SK-N-SH (cell line): ENCODE measurements at regions not wholly inside any gene's neighbourhood (a gene's known extent, or its start where the extent isn't known, plus 50 kb on each side); places are given as distances from the start of the nearest gene placed in this dataset.
"Not testable (repeated sequence)": the region's sequence is repeated elsewhere in the genome, so short reads cannot be mapped to it uniquely, and the experiment has no call there.

ENCODE experiments used
- CTCF ChIA-PET: fragments of 300-600, 350-600 bp; formaldehyde crosslinking; extraction: SDS; loops from one replicate; lab custom pipeline; 2021; lab: Yijun Ruan, JAX
- POLR2A ChIA-PET: fragments of 350-600 bp; sonication (Branson Sonifier 250); formaldehyde crosslinking; extraction: SDS; loops from one replicate; lab custom pipeline; 2020; ENCODE audit warnings: antibody characterized with exemption, inconsistent platforms; lab: Yijun Ruan, JAX
- DNase-seq: peaks from one replicate; pipeline ENCODE4 v3.0.0; 2012
- H2AFZ ChIP-seq: fragments of 200-600 bp; sonication (generic); 2 replicates; pipeline ENCODE4 v1.8.1; 2016; ENCODE audit warnings: antibody characterized with exemption, mild to moderate bottlenecking, low read depth
- H3F3A ChIP-seq: fragments of 200-600 bp; sonication (generic); replicated peaks from 2 replicates; pipeline ENCODE3; 2016; ENCODE audit warnings: antibody characterized with exemption, mild to moderate bottlenecking; ENCODE audit not compliant: insufficient read depth
- H3K27ac ChIP-seq, 2 experiments: fragments of 200-500 bp in 1 of 2; fragments of 200-600 bp in 1 of 2; sonication (Bioruptor generic) in 1 of 2; sonication (generic), shearing (Covaris generic) in 1 of 2; 2 replicates each; pipeline versions ENCODE4 v1.5.1 to v1.6.1; 2014 to 2016; ENCODE audit warnings: low read depth in 2 of 2, inconsistent platforms in 1 of 2, low read length in 1 of 2, mild to moderate bottlenecking in 1 of 2, mixed read lengths in 1 of 2
- H3K27me3 ChIP-seq: fragments of 200-600 bp; sonication (generic), shearing (Covaris generic); 2 replicates; pipeline ENCODE4 v1.6.1; 2016; ENCODE audit warnings: mixed run types; ENCODE audit not compliant: insufficient read depth
- H3K36me3 ChIP-seq, 2 experiments: fragments of 200-500 bp in 1 of 2; fragments of 200-600 bp in 1 of 2; sonication (Bioruptor generic) in 1 of 2; sonication (generic) in 1 of 2; replicated peaks in 1 of 2; 2 replicates each; pipeline versions ENCODE3 to v1.5.1; 2014 to 2016; ENCODE audit warnings: low read length in 1 of 2, mild to moderate bottlenecking in 1 of 2; ENCODE audit not compliant: insufficient read depth in 2 of 2, control insufficient read depth in 1 of 2
- H3K4me1 ChIP-seq, 2 experiments: fragments of 200-500 bp in 1 of 2; fragments of 200-600 bp in 1 of 2; sonication (Bioruptor generic) in 1 of 2; sonication (generic), shearing (Covaris generic) in 1 of 2; 2 replicates each; pipeline versions ENCODE4 v1.5.1 to v1.6.1; 2014 to 2016; ENCODE audit warnings: low read depth in 1 of 2, low read length in 1 of 2, mixed run types in 1 of 2; ENCODE audit not compliant: insufficient read depth in 2 of 2, control insufficient read depth in 1 of 2
- H3K4me2 ChIP-seq: fragments of 200-600 bp; sonication (generic), shearing (Covaris generic); 2 replicates; pipeline ENCODE4 v1.6.1; 2017; ENCODE audit warnings: mixed run types
- H3K4me3 ChIP-seq, 2 experiments: fragments of 200-500 bp in 1 of 2; fragments of 200-600 bp in 1 of 2; sonication (Bioruptor generic) in 1 of 2; sonication (generic), shearing (Covaris generic) in 1 of 2; 2 replicates each; pipeline versions ENCODE4 v1.5.1 to v1.8.1; 2014 to 2016; ENCODE audit warnings: low read depth in 2 of 2, inconsistent platforms in 1 of 2, low read length in 1 of 2, mild to moderate bottlenecking in 1 of 2, mixed read lengths in 1 of 2, moderate library complexity in 1 of 2
- H3K79me2 ChIP-seq: fragments of 200-600 bp; sonication (generic); 2 replicates; pipeline ENCODE4 v1.8.1; 2017; ENCODE audit warnings: mild to moderate bottlenecking; ENCODE audit not compliant: insufficient read depth
- H3K9ac ChIP-seq: fragments of 200-600 bp; sonication (generic); 2 replicates; pipeline ENCODE4 v1.6.1; 2017; ENCODE audit warnings: mixed run types
- H3K9me2 ChIP-seq: fragments of 200-600 bp; sonication (generic); 2 replicates; pipeline ENCODE4 v1.6.1; 2017; ENCODE audit warnings: mixed run types
- H3K9me3 ChIP-seq: fragments of 200-600 bp; sonication (generic); 2 replicates; pipeline ENCODE4 v1.6.1; 2017; ENCODE audit warnings: mixed run types, mild to moderate bottlenecking, moderate library complexity
- H4K20me1 ChIP-seq: fragments of 200-600 bp; sonication (generic); 2 replicates; pipeline ENCODE4 v1.6.1; 2017; ENCODE audit warnings: mild to moderate bottlenecking, mixed run types; ENCODE audit not compliant: insufficient read depth
- EP300 ChIP-seq, 2 experiments: IDR thresholded peaks; 2 replicates each; pipeline versions ENCODE4 v1.4.0 to v1.6.1; 2012; ENCODE audit warnings: borderline replicate concordance in 1 of 2, low read depth in 1 of 2, low read length in 1 of 2
- EZH2phosphoT487 ChIP-seq: fragments of 200-600 bp; sonication (generic); IDR thresholded peaks from 2 replicates; pipeline ENCODE4 v1.6.1; 2017; ENCODE audit warnings: low read depth, mixed run types, mild to moderate bottlenecking, antibody characterized with exemption, moderate library complexity, borderline replicate concordance
- FOXJ3 ChIP-seq: sonication (generic); formaldehyde crosslinking; IDR thresholded peaks from 2 replicates; pipeline ENCODE4 v1.5.1; 2020; ENCODE audit warnings: mild to moderate bottlenecking, missing genetic modification reagents
- FOXM1 ChIP-seq: IDR thresholded peaks from 2 replicates; pipeline ENCODE4 v1.4.0; 2012; ENCODE audit warnings: low read depth, mild to moderate bottlenecking
- GABPA ChIP-seq: IDR thresholded peaks from 2 replicates; pipeline ENCODE4 v1.4.0; 2012; ENCODE audit warnings: low read depth, mild to moderate bottlenecking
- GATA2 ChIP-seq: sonication (generic); formaldehyde crosslinking; IDR thresholded peaks from 2 replicates; pipeline ENCODE4 v1.5.0; 2020; ENCODE audit warnings: mild to moderate bottlenecking, missing genetic modification reagents
- MXI1 ChIP-seq: IDR thresholded peaks from 2 replicates; pipeline ENCODE4 v1.6.1; 2012; ENCODE audit warnings: mild to moderate bottlenecking, low read depth, low read length, improper control_type of control experiment
- NFIC ChIP-seq: IDR thresholded peaks from 2 replicates; pipeline ENCODE4 v1.4.0; 2012; ENCODE audit warnings: borderline replicate concordance
- NRF1 ChIP-seq: IDR thresholded peaks from 2 replicates; pipeline ENCODE4 v1.6.1; 2012; ENCODE audit warnings: low read depth, mild to moderate bottlenecking, low read length
- PBX3 ChIP-seq: IDR thresholded peaks from 2 replicates; pipeline ENCODE4; 2012
- POLR2AphosphoS5 ChIP-seq: IDR thresholded peaks from 2 replicates; pipeline ENCODE4 v1.6.1; 2012; ENCODE audit warnings: low read depth, low read length
- RCOR1 ChIP-seq: fragments of 150-350 bp; IDR thresholded peaks from 2 replicates; pipeline ENCODE4 v1.6.1; 2017; ENCODE audit warnings: antibody characterized with exemption, low read length
- RXRA ChIP-seq: IDR thresholded peaks from 2 replicates; pipeline ENCODE4 v1.4.0; 2012; ENCODE audit warnings: low read depth, mild to moderate bottlenecking, borderline replicate concordance
- SIN3A ChIP-seq: IDR thresholded peaks from 2 replicates; pipeline ENCODE4 v1.6.1; 2012; ENCODE audit warnings: low read depth, mild to moderate bottlenecking, low read length, moderate library complexity, borderline replicate concordance
- SMC3 ChIP-seq: IDR thresholded peaks from 2 replicates; pipeline ENCODE4 v1.6.1; 2012; ENCODE audit warnings: low read depth, low read length, improper control_type of control experiment
- TEAD4 ChIP-seq: IDR thresholded peaks from 2 replicates; pipeline ENCODE4 v1.4.0; 2012; ENCODE audit warnings: mild to moderate bottlenecking, borderline replicate concordance; ENCODE audit not compliant: insufficient read depth
- YY1 ChIP-seq: IDR thresholded peaks from 2 replicates; pipeline ENCODE4 v1.4.0; 2012; ENCODE audit warnings: low read depth, mild to moderate bottlenecking
- WGBS: methylation state at CpG from one replicate; pipeline ENCODE4 v1.1.6; 2017; ENCODE audit warnings: low lambda C conversion rate; 5-methylcytosine and 5-hydroxymethylcytosine counted together
- TF ChIP-seq, protein P1 (sequence below): IDR thresholded peaks from 2 replicates; pipeline ENCODE4 v1.4.0; 2012; ENCODE audit warnings: low read depth
- TF ChIP-seq, protein P2 (sequence below): IDR thresholded peaks from 2 replicates; pipeline ENCODE4 v1.4.0; 2012; ENCODE audit warnings: low read depth, borderline replicate concordance
- TF ChIP-seq, protein P3 (sequence below): fragments of 150-350 bp; IDR thresholded peaks from 2 replicates; pipeline ENCODE4 v1.6.1; 2016; ENCODE audit warnings: mild to moderate bottlenecking, low read depth, low read length

- TF ChIP-seq NFIC = no peak
- no peak for TF ChIP-seq SIN3A
- TF ChIP-seq EZH2phosphoT487 = no peak
- TF ChIP-seq SMC3 = no peak
- TF ChIP-seq RXRA = no peak
- TF ChIP-seq NRF1 = no peak
- TF ChIP-seq, protein P1, sequence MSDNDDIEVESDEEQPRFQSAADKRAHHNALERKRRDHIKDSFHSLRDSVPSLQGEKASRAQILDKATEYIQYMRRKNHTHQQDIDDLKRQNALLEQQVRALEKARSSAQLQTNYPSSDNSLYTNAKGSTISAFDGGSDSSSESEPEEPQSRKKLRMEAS = no peak
- TF ChIP-seq POLR2AphosphoS5 = no peak
- no peak for TF ChIP-seq FOXM1
- TF ChIP-seq RCOR1 = no peak
- TF ChIP-seq, protein P2, sequence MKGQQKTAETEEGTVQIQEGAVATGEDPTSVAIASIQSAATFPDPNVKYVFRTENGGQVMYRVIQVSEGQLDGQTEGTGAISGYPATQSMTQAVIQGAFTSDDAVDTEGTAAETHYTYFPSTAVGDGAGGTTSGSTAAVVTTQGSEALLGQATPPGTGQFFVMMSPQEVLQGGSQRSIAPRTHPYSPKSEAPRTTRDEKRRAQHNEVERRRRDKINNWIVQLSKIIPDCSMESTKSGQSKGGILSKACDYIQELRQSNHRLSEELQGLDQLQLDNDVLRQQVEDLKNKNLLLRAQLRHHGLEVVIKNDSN = no peak
- no peak for TF ChIP-seq GATA2 (CRISPR knock-in tag)
- TF ChIP-seq GABPA = no peak
- no peak for TF ChIP-seq YY1
- TF ChIP-seq, protein P3, sequence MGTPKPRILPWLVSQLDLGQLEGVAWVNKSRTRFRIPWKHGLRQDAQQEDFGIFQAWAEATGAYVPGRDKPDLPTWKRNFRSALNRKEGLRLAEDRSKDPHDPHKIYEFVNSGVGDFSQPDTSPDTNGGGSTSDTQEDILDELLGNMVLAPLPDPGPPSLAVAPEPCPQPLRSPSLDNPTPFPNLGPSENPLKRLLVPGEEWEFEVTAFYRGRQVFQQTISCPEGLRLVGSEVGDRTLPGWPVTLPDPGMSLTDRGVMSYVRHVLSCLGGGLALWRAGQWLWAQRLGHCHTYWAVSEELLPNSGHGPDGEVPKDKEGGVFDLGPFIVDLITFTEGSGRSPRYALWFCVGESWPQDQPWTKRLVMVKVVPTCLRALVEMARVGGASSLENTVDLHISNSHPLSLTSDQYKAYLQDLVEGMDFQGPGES = no peak
- TF ChIP-seq FOXJ3 (CRISPR knock-in tag) = no peak
- TF ChIP-seq TEAD4 = no peak
- TF ChIP-seq MXI1 = no peak
- TF ChIP-seq EP300 (IDR thresholded peaks at IDR 0.05; ENCODE audit: borderline replicate concordance in 1 of 2, low read depth in 1 of 2, low read length in 1 of 2) = no peak
- no peak for TF ChIP-seq PBX3
- TF ChIP-seq, all 33 proteins: peak for 0
- H3K9ac ChIP-seq = no peak overlapping the region
- no peak overlapping the region for H3K4me3 ChIP-seq
- no peaks in the 10 kb centered on the region for H4K20me1 ChIP-seq
- no peaks in the 10 kb centered on the region for H3K9me2 ChIP-seq
- no peak overlapping the region for H3K4me2 ChIP-seq
- H3K9me3 ChIP-seq = no peaks in the 10 kb centered on the region; the same call in 1 of the 2 replicates
- ChIA-PET CTCF (no interaction called here), POLR2A (no interaction called here)
- no peaks in the 10 kb centered on the region for H3K4me1 ChIP-seq
- no peaks in the 10 kb centered on the region for H3F3A ChIP-seq
- no peaks in the 10 kb centered on the region for H3K36me3 ChIP-seq
- H3K79me2 ChIP-seq = no peaks in the 10 kb centered on the region
- H3K27me3 ChIP-seq = no peaks in the 10 kb centered on the region
- H3K27ac ChIP-seq = no peak overlapping the region
- DNase-seq = no peak
- H2AFZ ChIP-seq = no peak overlapping the region
These were observed 360.9 kb downstream of the SLITRK5 start for GRCh38 chr13:88031980-88032559.

- CTCF ChIA-PET, H2AFZ ChIP-seq, H3K4me1 ChIP-seq, H3K36me3 ChIP-seq, H3K27me3 ChIP-seq, H3F3A ChIP-seq, DNase-seq, H3K9ac ChIP-seq, H3K27ac ChIP-seq, H3K79me2 ChIP-seq, H3K9me2 ChIP-seq, H3K4me3 ChIP-seq, POLR2A ChIA-PET, H4K20me1 ChIP-seq, H3K9me3 ChIP-seq, H3K4me2 ChIP-seq: not testable (repeated sequence)
- 57% methylated on average over 8 of the region's 8 CpGs for WGBS
These were observed 365.0 kb downstream of the SLITRK5 start for GRCh38 chr13:88036205-88036604.
